GM18868 (cell line): ENCODE measurements at regions not wholly inside any gene's neighbourhood (a gene's known extent, or its start where the extent isn't known, plus 50 kb on each side); places are given as distances from the start of the nearest gene placed in this dataset.
A peak's percentile ranks its signal among the peaks of the same experiment; 100 is the strongest.
"Not testable (repeated sequence)": the region's sequence is repeated elsewhere in the genome, so short reads cannot be mapped to it uniquely, and the experiment has no call there.

ENCODE experiments used
- ATAC-seq: cut with Tn5 transposase; IDR thresholded peaks from one replicate; pipeline ENCODE4 v1.9.1; 2021; ENCODE audit warnings: mild to moderate bottlenecking, moderate library complexity; ENCODE audit not compliant: unreplicated experiment

DNA sequence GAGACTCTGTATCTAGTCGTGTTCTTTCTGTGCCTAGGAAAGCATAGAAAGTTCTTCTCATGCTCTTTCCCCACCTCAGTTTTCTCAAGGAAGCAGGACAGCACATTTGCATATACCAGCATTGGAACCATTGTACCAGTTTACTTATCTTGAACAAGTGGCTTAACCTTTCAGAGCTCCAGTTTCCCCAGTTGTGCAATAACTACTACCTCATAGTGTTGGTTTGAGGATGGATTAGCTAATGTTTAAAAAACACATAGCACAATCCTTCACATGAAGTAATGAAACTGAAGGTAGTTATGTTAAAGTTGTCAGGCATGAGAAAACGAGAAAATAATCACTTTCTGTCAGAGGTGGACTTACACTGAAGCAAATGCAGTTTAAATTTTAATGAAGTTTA lies 92.2 kb upstream of the H2AZ1 start:
- ATAC-seq, result no peak

GRCh38 chr4:100041646-100042045 lies 91.6 kb upstream of the H2AZ1 start:
- no peak for ATAC-seq

GRCh38 chr4:100034023-100034664 lies 84.1 kb upstream of the H2AZ1 start:
- no peak for ATAC-seq

DNA sequence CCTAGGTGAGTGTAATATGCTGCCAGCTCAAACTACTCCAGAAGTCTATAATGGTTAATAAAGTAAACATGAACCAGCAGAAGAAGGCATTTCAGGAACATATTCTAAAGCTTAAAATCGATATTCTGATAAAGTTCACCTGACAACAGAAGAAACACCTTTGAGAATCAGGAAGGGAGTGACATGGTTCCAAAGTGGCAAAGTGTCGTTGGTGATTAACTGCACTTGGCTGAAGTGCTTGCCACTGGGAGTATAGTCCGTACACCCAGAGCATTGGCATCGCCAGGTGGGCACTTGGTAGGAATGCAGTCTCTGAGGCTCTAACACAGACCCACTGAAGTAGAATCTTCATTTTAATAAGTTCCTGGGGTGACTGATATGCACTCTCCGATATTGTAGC lies 76.0 kb upstream of the H2AZ1 start:
- no peak for ATAC-seq

- ATAC-seq, result no peak
Observed at GRCh38 chr4:100023800-100024199, 73.7 kb upstream of the H2AZ1 start.

DNA sequence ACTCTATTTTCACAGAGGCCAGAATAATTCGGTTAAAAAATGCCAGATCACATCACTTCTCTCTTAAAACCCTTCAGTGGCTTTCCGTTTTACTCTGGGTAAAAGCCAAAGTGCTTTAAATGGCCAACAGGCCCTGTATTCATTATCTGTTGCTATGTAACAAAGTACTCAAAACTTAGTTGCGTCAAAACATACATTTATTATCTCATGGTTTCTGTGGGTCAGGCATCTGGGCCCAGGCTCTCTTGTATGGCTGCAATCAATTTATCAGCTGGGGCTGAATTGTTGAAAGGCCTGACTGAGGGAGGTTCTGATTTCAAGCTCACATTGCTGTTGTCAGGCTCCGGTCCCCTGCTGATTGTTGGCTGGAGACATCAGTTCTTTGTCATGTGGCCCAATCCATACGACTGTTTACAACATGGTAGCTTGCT lies 72.7 kb upstream of the H2AZ1 start:
- ATAC-seq, result no peak

DNA sequence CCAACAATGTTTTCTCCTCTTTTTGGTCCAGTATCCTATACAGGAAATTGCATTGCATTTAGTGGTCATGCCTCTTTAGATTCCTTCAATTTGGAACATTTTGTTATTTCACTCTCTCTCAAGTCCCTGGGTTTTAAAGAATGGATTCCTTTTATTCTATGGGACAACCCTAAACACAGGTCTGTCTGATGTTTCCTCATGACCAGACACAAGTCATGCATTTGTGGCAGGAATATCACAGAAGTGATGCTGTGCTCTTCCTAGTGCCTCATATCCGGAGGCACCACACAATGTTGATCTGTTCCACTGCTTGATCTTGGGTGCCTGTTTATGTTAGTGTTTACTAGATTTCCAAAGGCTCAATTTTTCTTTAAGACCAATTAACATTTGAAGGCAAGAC lies 69.7 kb upstream of the H2AZ1 start:
- ATAC-seq, result no peak

GRCh38 chr4:100017637-100018310 lies 67.7 kb upstream of the H2AZ1 start:
- ATAC-seq, result peak; percentile 93

GRCh38 chr4:100016191-100016590 lies 66.1 kb upstream of the H2AZ1 start:
- ATAC-seq, result no peak

DNA sequence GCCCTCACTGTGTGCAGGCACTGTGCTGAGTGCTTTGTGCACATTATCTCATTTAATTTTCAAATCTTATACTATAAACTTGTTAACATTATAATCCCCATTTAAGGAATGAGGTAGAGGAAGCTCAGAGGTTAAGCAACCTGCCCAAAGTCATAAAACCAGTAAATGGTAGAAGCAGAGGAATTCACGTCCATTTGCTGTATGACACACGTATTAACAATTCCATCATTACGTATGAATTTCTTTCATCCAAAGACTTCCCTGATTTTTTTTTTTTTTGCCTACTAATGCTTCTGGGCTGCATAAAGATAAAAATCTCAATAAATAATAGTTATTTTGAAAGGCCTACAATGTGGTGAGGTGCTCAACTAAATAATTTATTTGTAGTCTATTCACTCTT lies 64.5 kb upstream of the H2AZ1 start:
- ATAC-seq, result no peak

- ATAC-seq, result no peak
Observed at GRCh38 chr4:100009490-100009889, 59.4 kb upstream of the H2AZ1 start.

- ATAC-seq, result no peak
Observed at GRCh38 chr4:100008048-100008447, 58.0 kb upstream of the H2AZ1 start.

DNA sequence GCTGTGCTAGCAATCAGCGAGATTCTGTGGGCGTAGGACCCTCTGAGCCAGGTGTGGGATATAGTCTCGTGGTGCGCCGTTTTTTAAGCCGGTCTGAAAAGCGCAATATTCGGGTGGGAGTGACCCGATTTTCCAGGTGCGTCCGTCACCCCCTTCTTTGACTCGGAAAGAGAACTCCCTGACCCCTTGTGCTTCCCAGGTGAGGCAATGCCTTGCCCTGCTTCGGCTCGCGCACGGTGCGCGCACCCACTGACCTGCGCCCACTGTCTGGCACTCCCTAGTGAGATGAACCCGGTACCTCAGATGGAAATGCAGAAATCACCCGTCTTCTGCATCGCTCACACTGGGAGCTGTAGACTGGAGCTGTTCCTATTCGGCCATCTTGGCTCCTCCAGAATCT lies 56.1 kb upstream of the H2AZ1 start:
- ATAC-seq, result not testable (repeated sequence)
